Prostate gland (tissue), 2 donors: ENCODE measurements at regions not wholly inside any gene's neighbourhood (a gene's known extent, or its start where the extent isn't known, plus 50 kb on each side); places are given as distances from the start of the nearest gene placed in this dataset.

ENCODE experiments used
- DNase-seq: peaks from one replicate; pipeline ENCODE4 v3.0.0-alpha.2; 2019; ENCODE audit warnings: low spot score
- H3K27ac ChIP-seq, 2 donors: fragments of 200-600 bp; sonication (generic); 2 replicates each; pipeline ENCODE4 v1.5.1; 2017 to 2019
- H3K27me3 ChIP-seq: fragments of 200-600 bp; sonication (generic); replicated peaks from 2 replicates; pipeline ENCODE4 v1.5.1; 2019; ENCODE audit not compliant: insufficient read depth
- H3K36me3 ChIP-seq, 2 donors: fragments of 200-600 bp; sonication (generic); 1 replicate in 1 of 2; 2 replicates in 1 of 2; pipeline versions ENCODE4 v1.5.1 to v1.8.1; 2017 to 2019
- H3K4me1 ChIP-seq: fragments of 200-600 bp; sonication (generic); replicated peaks from 2 replicates; pipeline ENCODE4 v1.5.1; 2019
- H3K4me3 ChIP-seq, 2 donors: fragments of 200-600 bp; sonication (generic); 2 replicates each; pipeline ENCODE4 v1.5.1; 2017 to 2019
- H3K9me3 ChIP-seq: fragments of 200-600 bp; sonication (generic); 2 replicates; pipeline ENCODE4 v1.5.1; 2017
- CTCF ChIP-seq, 4 experiments: fragments of 200-600 bp in 2 of 4; fragments of 450-650 bp in 2 of 4; sonication (generic) in 2 of 4; IDR thresholded peaks; 1 replicate in 3 of 4; 2 replicates in 1 of 4; pipeline ENCODE4 v1.5.1; 2016 to 2019; ENCODE audit warnings: antibody characterized with exemption in 4 of 4, mild to moderate bottlenecking in 2 of 4, moderate library complexity in 2 of 4
- POLR2A ChIP-seq: fragments of 450-650 bp; IDR thresholded peaks from one replicate; pipeline ENCODE4 v1.6.1; 2016; ENCODE audit warnings: antibody characterized with exemption, mild to moderate bottlenecking
- POLR2AphosphoS5 ChIP-seq: sonication (generic); formaldehyde crosslinking; IDR thresholded peaks from one replicate; pipeline ENCODE4 v1.6.1; 2017; ENCODE audit warnings: antibody characterized with exemption
- WGBS: methylation state at CpG from one replicate; pipeline ENCODE4 v1.1.5; 2018; 5-methylcytosine and 5-hydroxymethylcytosine counted together
- intact Hi-C: fragments of 100-400 bp; cut with DNase I; formaldehyde crosslinking; loops from one replicate; pipeline ENCODE4 v1.14.2; 2022

- intact Hi-C loops, result no loop called here
- no peaks in the 10 kb centered on the region for H3K36me3 ChIP-seq
- H3K27me3 ChIP-seq, result no peaks in the 10 kb centered on the region
- no peak for TF ChIP-seq POLR2AphosphoS5
- no peak for TF ChIP-seq POLR2A
- no peak for TF ChIP-seq CTCF (IDR thresholded peaks at IDR 0.05)
- no peaks in the 10 kb centered on the region for H3K4me1 ChIP-seq
- H3K9me3 ChIP-seq, result no peaks in the 10 kb centered on the region
- 93% methylated on average over 3 of the region's 3 CpGs for WGBS
- DNase-seq, result no peak
- no peak overlapping the region for H3K4me3 ChIP-seq
- H3K27ac ChIP-seq, result no peak overlapping the region
Measured at GRCh38 chr12:116442304-116442703, 116.9 kb upstream of the MAP1LC3B2 start.

GRCh38 chr12:116442946-116443345 lies 116.2 kb upstream of the MAP1LC3B2 start:
- Histone ChIP-seq H3K9me3 (no peaks in the 10 kb centered on the region), H3K27ac (no peak overlapping the region), H3K36me3 (no peaks in the 10 kb centered on the region), H3K4me1 (no peaks in the 10 kb centered on the region), H3K27me3 (no peaks in the 10 kb centered on the region), H3K4me3 (no peak overlapping the region)
- no peak for DNase-seq
- WGBS, result 81% methylated on average over 3 of the region's 3 CpGs
- intact Hi-C loops, result no loop called here
- TF ChIP-seq POLR2AphosphoS5 (no peak), CTCF (IDR thresholded peaks at IDR 0.05) (no peak), POLR2A (no peak)

GRCh38 chr12:116443821-116444589 lies 115.2 kb upstream of the MAP1LC3B2 start:
- no peak for TF ChIP-seq POLR2A
- TF ChIP-seq CTCF (IDR thresholded peaks at IDR 0.05), result no peak
- no peak for TF ChIP-seq POLR2AphosphoS5
- no peaks in the 10 kb centered on the region for H3K27me3 ChIP-seq
- intact Hi-C loops, result no loop called here
- H3K4me1 ChIP-seq, result no peaks in the 10 kb centered on the region
- H3K9me3 ChIP-seq, result no peaks in the 10 kb centered on the region
- DNase-seq, result peak; percentile 25
- no peak overlapping the region for H3K27ac ChIP-seq
- 57% methylated on average over 16 of the region's 16 CpGs for WGBS
- no peaks in the 10 kb centered on the region for H3K36me3 ChIP-seq
- H3K4me3 ChIP-seq, result no peak overlapping the region

GRCh38 chr12:116444590-116444943 lies 114.6 kb upstream of the MAP1LC3B2 start:
- 73% methylated on average over 7 of the region's 7 CpGs for WGBS
- no peak overlapping the region for H3K27ac ChIP-seq
- DNase-seq, result no peak
- intact Hi-C loops, result no loop called here
- no peaks in the 10 kb centered on the region for H3K36me3 ChIP-seq
- no peaks in the 10 kb centered on the region for H3K27me3 ChIP-seq
- H3K9me3 ChIP-seq, result no peaks in the 10 kb centered on the region
- H3K4me3 ChIP-seq, result no peak overlapping the region
- TF ChIP-seq POLR2AphosphoS5, result no peak
- TF ChIP-seq CTCF (IDR thresholded peaks at IDR 0.05), result no peak
- TF ChIP-seq POLR2A, result no peak
- H3K4me1 ChIP-seq, result no peaks in the 10 kb centered on the region

- no peak overlapping the region for H3K4me3 ChIP-seq
- H3K27ac ChIP-seq, result no peak overlapping the region
- DNase-seq, result no peak
- no peaks in the 10 kb centered on the region for H3K36me3 ChIP-seq
- H3K4me1 ChIP-seq, result no peaks in the 10 kb centered on the region
- H3K9me3 ChIP-seq, result no peaks in the 10 kb centered on the region
- TF ChIP-seq POLR2A, result no peak
- TF ChIP-seq CTCF (IDR thresholded peaks at IDR 0.05), result no peak
- H3K27me3 ChIP-seq, result no peaks in the 10 kb centered on the region
- WGBS, result 90% methylated on average over 11 of the region's 11 CpGs
- intact Hi-C loops, result no loop called here
Measured at GRCh38 chr12:116448165-116448739, 110.9 kb upstream of the MAP1LC3B2 start.
